Suppressor macrophage treated with lipopolysaccharide for 1 hour (primary cell): ENCODE measurements at regions not wholly inside any gene's neighbourhood (a gene's known extent, or its start where the extent isn't known, plus 50 kb on each side); places are given as distances from the start of the nearest gene placed in this dataset.
A peak's percentile ranks its signal among the peaks of the same experiment; 100 is the strongest.

Source experiments
- DNase-seq, 3 donors: peaks; one replicate each; pipeline ENCODE4 v3.0.0-alpha.2; 2020 to 2022

DNA sequence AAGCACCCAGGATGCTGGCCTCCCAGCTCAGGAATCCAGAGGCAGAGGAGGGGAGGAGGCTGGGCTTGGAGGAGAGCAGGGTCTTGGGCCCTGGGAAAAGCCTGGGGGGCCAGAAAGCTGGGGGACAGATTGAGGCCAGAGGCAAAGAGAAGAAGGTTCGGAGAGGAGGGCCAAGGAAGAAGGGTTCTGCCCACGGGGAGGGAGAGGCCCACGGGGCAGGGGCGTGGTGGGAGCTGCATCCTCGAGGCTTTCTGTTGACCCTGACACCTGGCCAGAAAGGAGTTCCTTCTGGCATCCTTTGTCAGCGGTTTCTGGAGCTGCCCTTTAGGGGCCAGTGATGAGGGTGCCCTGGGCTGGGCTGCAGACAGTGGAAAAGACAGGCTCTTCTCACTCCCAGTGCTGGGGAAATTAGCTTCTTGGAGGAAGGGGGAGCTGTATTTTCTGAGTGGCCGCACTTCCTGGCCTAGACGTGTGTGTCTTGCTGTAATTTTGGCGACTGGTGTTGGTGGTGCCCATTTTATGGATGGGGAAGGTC, 308.7 kb downstream of the SEC14L1 start:
- no peak for DNase-seq

- DNase-seq: peak; percentile 62 to 77 (median 65)
Measured at GRCh38 chr17:77449908-77450741, 309.4 kb downstream of the SEC14L1 start.

- no peak for DNase-seq
Measured at GRCh38 chr17:77450742-77451244, 310.0 kb downstream of the SEC14L1 start.

DNA sequence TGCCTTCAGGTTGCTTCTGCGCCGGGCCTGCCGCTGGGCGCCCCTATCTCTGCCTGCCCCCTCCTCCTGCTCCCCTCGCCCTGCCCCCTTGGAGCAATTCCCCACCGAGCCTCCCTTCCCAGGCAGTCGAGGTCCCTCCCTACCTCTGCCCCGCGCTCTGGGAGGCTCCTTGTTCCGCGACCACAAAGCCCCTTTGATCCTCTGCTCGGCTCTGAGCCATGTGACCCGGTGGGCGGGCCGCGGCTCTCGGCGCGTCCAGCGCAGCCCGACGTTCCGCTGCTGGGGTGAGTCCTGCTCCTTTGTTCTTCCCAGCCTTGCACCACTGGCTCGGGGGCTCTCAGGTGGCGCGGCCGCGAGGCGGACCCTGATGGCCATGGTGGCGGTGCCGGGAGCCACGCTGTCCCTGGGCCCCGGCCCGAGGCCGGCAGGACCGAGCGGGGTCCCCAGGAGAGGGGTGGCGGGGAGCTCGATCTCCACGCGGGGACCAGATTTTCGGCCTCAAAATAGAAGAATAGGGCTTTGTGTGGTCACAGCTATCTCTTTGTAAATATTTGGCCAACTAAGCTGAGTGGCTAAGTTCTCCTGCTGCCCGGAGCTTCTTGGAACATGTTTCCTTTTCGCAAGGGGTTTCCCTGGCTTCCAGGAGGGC, 310.6 kb downstream of the SEC14L1 start:
- peak; percentile 48 to 81 (median 65) for DNase-seq

DNA sequence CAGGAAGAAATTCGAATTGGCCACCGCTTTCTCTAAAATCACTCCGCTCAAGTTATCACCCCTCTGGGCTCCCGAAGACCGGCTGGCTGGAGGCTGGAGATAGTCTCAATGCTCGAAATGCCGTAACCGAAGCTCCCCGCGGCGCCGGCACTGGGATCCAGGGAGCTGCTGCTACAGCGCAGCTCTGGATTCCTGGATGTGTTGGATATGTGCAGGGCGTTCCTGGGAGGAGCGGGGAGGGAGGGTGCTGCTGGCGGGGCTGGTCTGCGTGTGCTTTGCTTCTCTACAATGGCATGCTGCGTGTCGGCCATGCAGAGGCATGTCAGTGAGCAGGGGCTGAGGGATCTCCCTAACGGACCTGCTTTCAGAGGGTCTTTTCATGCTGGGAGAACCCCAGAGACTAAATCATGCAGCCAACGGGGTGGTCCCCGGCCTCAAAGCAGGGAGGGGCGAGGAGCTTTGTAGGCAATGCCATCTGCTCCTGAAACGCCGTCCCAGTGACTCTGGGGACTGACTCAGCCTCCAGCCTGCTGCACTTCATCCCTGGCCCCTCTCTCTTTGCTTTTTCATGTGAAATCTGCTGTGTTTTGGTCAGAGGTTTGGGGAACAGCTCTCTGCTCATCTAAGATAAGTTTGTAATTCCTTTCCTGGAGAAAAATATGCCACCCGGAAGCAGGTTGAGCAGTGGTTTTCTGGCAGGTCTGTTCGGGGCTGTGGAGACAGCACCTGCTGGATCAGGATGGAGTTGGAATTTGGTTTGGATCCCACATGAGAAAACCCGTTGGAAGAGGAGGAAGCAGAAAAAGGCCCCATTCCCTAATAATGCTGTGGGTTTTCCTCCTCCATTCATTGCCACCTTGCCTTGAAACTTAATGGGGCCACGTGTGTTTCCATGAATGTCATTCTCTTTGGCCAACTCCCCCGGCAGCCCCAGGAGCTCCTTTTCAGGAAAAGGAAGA, 311.4 kb downstream of the SEC14L1 start:
- peak in 2 of 3 donors; percentile 42 to 44 for DNase-seq

GRCh38 chr17:77453613-77454241, 313.0 kb downstream of the SEC14L1 start:
- DNase-seq: peak; percentile 57 to 65 (median 60)

- DNase-seq: no peak
Measured at GRCh38 chr17:77454242-77455095, 313.7 kb downstream of the SEC14L1 start.

DNA sequence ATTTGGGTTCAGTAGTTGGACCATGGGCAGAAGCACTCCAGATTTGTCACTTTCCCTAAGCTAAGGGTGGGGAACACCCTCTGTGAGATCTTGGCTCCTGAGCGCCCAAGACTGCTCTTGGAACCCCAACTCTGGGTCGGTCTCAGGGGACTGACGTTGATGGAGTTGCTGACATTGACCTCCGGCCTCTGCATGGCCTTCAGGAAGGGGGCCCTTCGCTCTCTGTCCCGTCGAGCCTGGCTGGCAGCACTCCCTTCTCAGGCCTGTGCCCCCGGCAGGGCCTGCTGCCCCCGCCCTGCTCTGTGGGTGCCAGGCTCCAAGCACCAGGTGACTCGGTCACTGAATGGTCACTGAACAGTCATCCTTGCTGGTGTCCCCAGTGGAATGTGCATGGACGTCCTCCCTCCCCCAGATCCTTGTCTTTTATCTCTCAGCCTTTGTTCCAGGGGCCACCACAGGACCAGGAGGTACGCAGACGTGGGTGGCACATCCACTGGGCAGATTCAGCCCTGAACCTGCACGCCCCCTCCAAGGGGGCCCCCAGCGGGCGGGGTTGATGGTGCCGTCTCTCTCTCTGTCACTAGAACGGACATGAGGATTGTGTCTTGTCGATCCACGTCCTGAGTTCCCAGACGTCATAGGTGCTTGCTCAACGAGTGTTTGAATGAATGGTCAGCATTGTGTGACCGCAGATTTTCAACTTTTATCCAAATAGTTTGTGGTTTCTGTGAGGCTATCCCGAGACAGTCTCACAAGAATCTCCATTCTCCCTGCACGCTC, 314.5 kb downstream of the SEC14L1 start:
- DNase-seq: no peak

DNA sequence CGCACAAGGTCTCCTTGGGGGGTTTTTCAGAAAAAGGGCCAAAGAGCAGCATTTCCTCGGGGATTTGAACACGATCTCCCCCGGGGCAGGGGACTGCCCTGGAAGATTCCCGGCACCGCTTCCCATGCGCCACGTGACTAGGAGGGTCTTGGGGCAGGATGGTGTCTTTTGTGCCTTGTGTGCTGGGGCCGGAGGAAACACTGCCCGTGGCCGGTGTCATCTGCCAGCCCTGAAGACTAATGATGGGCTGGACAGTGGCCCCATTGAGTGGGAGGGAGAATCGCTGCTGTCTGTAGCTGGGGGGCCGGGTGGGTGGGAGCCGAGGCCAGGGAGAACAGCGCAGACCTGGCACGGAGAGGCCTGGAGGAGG, 315.1 kb downstream of the SEC14L1 start:
- no peak for DNase-seq

DNA sequence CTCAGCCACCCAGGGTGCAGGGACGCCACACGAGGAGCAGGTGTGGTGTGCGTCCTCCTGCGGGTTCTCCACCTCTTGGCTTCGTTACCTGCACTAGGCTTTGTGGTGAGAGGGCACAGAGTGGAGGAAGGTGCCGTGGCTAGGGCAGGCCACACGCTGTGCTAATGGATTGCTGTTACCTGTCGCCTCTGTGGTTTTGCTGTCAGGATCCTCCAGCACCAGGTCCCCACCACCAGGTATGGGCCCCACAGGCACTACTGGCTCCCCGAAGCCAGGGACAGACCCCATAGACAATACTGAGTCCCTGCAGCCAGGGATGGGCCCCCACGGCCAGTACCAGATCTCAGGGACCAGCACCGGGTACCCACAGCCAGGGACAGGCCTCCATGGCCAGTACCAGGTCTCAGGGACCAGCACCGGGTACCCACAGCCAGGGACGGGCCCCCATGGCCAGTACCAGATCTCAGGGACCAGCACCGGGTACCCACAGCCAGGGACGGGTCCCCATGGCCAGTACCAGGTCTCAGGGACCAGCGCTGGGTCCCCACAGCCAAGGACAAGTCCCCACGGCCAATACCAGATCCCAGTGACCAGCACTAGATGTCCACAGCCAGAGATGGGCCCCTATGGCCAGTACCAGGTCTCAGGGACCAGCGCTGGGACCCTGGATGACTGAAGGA, 315.6 kb downstream of the SEC14L1 start:
- no peak for DNase-seq

- peak in 2 of 3 donors; percentile 43 to 49 for DNase-seq
Measured at GRCh38 chr17:77456951-77457548, 316.3 kb downstream of the SEC14L1 start.

GRCh38 chr17:77457572-77458201, 316.9 kb downstream of the SEC14L1 start:
- DNase-seq: no peak

- DNase-seq: no peak
Measured at GRCh38 chr17:77458202-77459017, 317.6 kb downstream of the SEC14L1 start.

DNA sequence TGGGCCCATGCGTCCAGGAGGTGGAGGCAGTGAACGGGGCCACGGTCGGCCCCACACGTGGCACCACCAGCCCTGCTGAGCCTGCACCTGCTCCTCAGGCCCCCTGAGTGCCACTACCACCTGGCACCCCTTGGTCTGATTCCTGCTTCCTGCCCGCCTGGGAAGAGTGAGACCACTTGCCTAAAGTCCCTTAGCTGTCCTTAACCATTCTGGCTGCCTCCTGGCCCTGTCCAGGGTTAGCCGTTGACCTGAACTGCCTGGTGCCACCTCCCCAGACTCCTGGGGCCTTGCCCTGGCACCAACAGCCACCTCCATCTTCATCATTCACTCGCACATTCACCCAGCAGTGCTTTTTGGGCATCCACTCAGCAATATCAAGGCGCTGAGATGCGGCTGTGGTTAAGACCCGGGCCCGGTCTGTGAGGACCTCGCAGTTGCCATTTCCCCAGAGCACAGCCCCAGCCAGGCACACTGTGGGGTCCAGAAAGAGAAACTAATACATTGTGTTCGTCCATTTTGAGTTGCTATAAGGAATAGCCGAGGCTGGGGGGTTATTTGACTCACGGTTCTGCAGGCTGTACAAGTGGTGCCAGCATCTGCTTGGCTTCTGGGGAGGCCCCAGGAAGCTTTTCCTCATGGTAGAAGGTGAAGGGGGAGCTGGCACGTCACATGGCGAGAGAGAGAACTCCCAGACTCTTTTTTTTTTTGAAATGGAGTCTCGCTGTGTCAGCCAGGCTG, 318.4 kb downstream of the SEC14L1 start:
- DNase-seq: no peak

DNA sequence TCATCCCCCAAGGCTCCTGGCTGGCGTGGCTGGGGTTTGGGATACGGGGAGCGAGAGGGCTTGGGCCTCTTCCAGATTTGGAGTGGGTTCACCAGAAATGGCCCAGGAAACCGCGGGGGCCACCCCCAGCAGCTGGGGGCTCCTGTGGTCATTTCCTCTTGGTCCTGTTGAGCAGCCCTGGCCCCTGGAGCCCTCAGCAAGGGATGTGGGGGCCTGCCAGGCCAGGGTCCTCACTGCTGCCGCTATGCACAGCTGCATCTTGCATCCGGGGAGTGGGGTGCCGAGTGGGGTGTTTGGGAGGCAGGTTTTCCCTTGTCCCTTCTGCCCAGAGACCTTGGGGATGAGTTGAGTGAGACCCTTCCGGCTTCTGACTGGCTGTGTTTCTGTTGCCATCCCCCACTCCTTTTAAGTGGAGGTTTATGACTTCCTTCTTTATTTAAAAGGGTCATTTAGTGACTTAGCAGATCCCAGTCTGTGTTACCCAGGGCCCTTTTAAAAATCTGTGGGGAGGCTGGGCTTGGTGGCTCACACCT, 319.8 kb downstream of the SEC14L1 start:
- DNase-seq: no peak

GRCh38 chr17:77461277-77462057, 320.7 kb downstream of the SEC14L1 start:
- DNase-seq: no peak
